H9 (cell line): ENCODE measurements at regions not wholly inside any gene's neighbourhood (a gene's known extent, or its start where the extent isn't known, plus 50 kb on each side); places are given as distances from the start of the nearest gene placed in this dataset.

ENCODE experiments used
- DNase-seq: peaks from one replicate; pipeline ENCODE4 v3.0.0-alpha.2; 2017
- H2AFZ ChIP-seq: one replicate; pipeline ENCODE4 v1.6.1; 2013; ENCODE audit warnings: mild to moderate bottlenecking, low read length, control low read depth, moderate library complexity
- H2AK5ac ChIP-seq: 2 replicates; pipeline ENCODE4 v1.6.1; 2013; ENCODE audit warnings: low read length, control low read depth, mixed read lengths; ENCODE audit not compliant: insufficient read length
- H2BK120ac ChIP-seq: one replicate; pipeline ENCODE4 v1.6.1; 2013; ENCODE audit warnings: low read depth, mild to moderate bottlenecking, low read length, control low read depth, inconsistent platforms; ENCODE audit not compliant: poor library complexity, severe bottlenecking
- H2BK12ac ChIP-seq: 2 replicates; pipeline ENCODE4 v1.6.1; 2013; ENCODE audit warnings: low read length, control low read depth, mixed read lengths, low read depth; ENCODE audit not compliant: insufficient read length
- H2BK15ac ChIP-seq: 2 replicates; pipeline ENCODE4 v1.6.1; 2013; ENCODE audit warnings: low read depth, low read length, control low read depth
- H2BK20ac ChIP-seq: one replicate; pipeline ENCODE4 v1.6.1; 2013; ENCODE audit warnings: low read depth, mild to moderate bottlenecking, low read length, control low read depth, inconsistent platforms; ENCODE audit not compliant: poor library complexity, severe bottlenecking
- H2BK5ac ChIP-seq: 2 replicates; pipeline ENCODE4 v1.6.1; 2013; ENCODE audit warnings: low read length, control low read depth, mixed read lengths; ENCODE audit not compliant: insufficient read length
- H3K14ac ChIP-seq: 2 replicates; pipeline ENCODE4 v1.6.1; 2013; ENCODE audit warnings: low read length, control low read depth; ENCODE audit not compliant: insufficient read depth
- H3K18ac ChIP-seq: 2 replicates; pipeline ENCODE4 v1.6.1; 2013; ENCODE audit warnings: low read depth, mild to moderate bottlenecking, mixed read lengths, low read length, control low read depth; ENCODE audit not compliant: insufficient read length
- H3K23ac ChIP-seq: 2 replicates; pipeline ENCODE4 v1.6.1; 2013; ENCODE audit warnings: low read length, control low read depth, mixed read lengths, low read depth; ENCODE audit not compliant: insufficient read length
- H3K23me2 ChIP-seq: 2 replicates; pipeline ENCODE4 v1.6.1; 2013; ENCODE audit warnings: low read depth, mild to moderate bottlenecking, mixed read lengths, low read length, control low read depth; ENCODE audit not compliant: insufficient read length, poor library complexity, severe bottlenecking
- H3K27ac ChIP-seq: 2 replicates; pipeline ENCODE4 v1.5.1; 2013; ENCODE audit warnings: low read length, control low read depth, mixed read lengths, low read depth; ENCODE audit not compliant: insufficient read length
- H3K27me3 ChIP-seq: 2 replicates; pipeline ENCODE4 v1.6.1; 2013; ENCODE audit warnings: low read length, control low read depth, inconsistent platforms; ENCODE audit not compliant: insufficient read depth
- H3K4ac ChIP-seq: 2 replicates; pipeline ENCODE4 v1.6.1; 2013; ENCODE audit warnings: low read depth, mild to moderate bottlenecking, control low read depth, inconsistent platforms, low read length, moderate library complexity
- H3K4me1 ChIP-seq: 2 replicates; pipeline ENCODE4 v1.6.1; 2013; ENCODE audit warnings: low read length, control low read depth, inconsistent platforms; ENCODE audit not compliant: insufficient read depth
- H3K4me2 ChIP-seq: 2 replicates; pipeline ENCODE4 v1.6.1; 2013; ENCODE audit warnings: low read length, control low read depth, mixed read lengths; ENCODE audit not compliant: insufficient read length, insufficient read depth
- H3K56ac ChIP-seq: 2 replicates; pipeline ENCODE4 v1.6.1; 2013; ENCODE audit warnings: low read depth, mild to moderate bottlenecking, mixed read lengths, low read length, control low read depth; ENCODE audit not compliant: insufficient read length
- H3K79me1 ChIP-seq: 2 replicates; pipeline ENCODE4 v1.6.1; 2013; ENCODE audit warnings: low read depth, mild to moderate bottlenecking, moderate library complexity, low read length, control low read depth, inconsistent platforms; ENCODE audit not compliant: insufficient read depth, poor library complexity, severe bottlenecking
- H3K79me2 ChIP-seq: 2 replicates; pipeline ENCODE4 v1.6.1; 2013; ENCODE audit warnings: low read length, control low read depth, inconsistent platforms; ENCODE audit not compliant: insufficient read depth
- H3K9ac ChIP-seq: 2 replicates; pipeline ENCODE4 v1.6.1; 2013; ENCODE audit warnings: low read length, control low read depth, mixed read lengths; ENCODE audit not compliant: insufficient read length; ENCODE audit errors: extremely low read depth
- H3K9me3 ChIP-seq: one replicate; pipeline ENCODE4 v1.6.1; 2013; ENCODE audit warnings: low read depth, low read length, inconsistent platforms; ENCODE audit not compliant: control insufficient read depth
- H3T11ph ChIP-seq: one replicate; pipeline ENCODE4 v1.6.1; 2013; ENCODE audit warnings: mild to moderate bottlenecking, low read length, control low read depth, inconsistent platforms
- H4K20me1 ChIP-seq: one replicate; pipeline ENCODE4 v1.6.1; 2013; ENCODE audit not compliant: control insufficient read depth, insufficient read length, insufficient read depth
- H4K5ac ChIP-seq: 2 replicates; pipeline ENCODE4 v1.6.1; 2013; ENCODE audit warnings: low read depth, mild to moderate bottlenecking, mixed read lengths, low read length, control low read depth; ENCODE audit not compliant: insufficient read length
- H4K8ac ChIP-seq: replicated peaks from 2 replicates; pipeline ENCODE4 v1.6.1; 2013; ENCODE audit warnings: low read length, control low read depth, mixed read lengths, low read depth; ENCODE audit not compliant: insufficient read length
- H4K91ac ChIP-seq: 2 replicates; pipeline ENCODE4 v1.6.1; 2013; ENCODE audit warnings: low read depth, mild to moderate bottlenecking, moderate library complexity, mixed read lengths, low read length, control low read depth; ENCODE audit not compliant: insufficient read length
- H3K27ac Mint-ChIP-seq, 3 experiments: 2 replicates in 2 of 3; 3 replicates in 1 of 3; pipeline ENCODE4 v1.8.0; 2020 to 2021; ENCODE audit warnings: mixed read lengths in 3 of 3, mild to moderate bottlenecking in 1 of 3, moderate library complexity in 1 of 3
- H3K27me3 Mint-ChIP-seq: 2 replicates; pipeline ENCODE4 v1.8.0; 2021; ENCODE audit warnings: low read depth, mild to moderate bottlenecking, moderate library complexity, mixed read lengths
- H3K36me3 Mint-ChIP-seq, 3 experiments: 2 replicates in 2 of 3; 3 replicates in 1 of 3; pipeline ENCODE4 v1.8.0; 2020 to 2021; ENCODE audit warnings: low read depth in 3 of 3, mixed read lengths in 3 of 3; ENCODE audit not compliant: insufficient read depth in 1 of 3
- H3K4me1 Mint-ChIP-seq, 2 experiments: 2 replicates each; pipeline ENCODE4 v1.8.0; 2020; ENCODE audit warnings: mixed read lengths in 2 of 2
- H3K4me3 Mint-ChIP-seq, 2 experiments: 2 replicates in 1 of 2; 3 replicates in 1 of 2; pipeline ENCODE4 v1.8.0; 2020 to 2021; ENCODE audit warnings: mild to moderate bottlenecking in 2 of 2, mixed read lengths in 2 of 2, moderate library complexity in 1 of 2
- H3K9me3 Mint-ChIP-seq, 2 experiments: 2 replicates in 1 of 2; 3 replicates in 1 of 2; pipeline ENCODE4 v1.8.0; 2020; ENCODE audit warnings: mild to moderate bottlenecking in 2 of 2, mixed read lengths in 2 of 2, moderate library complexity in 1 of 2
- WGBS: extraction: QIAGEN DNeasy Blood & Tissue Kit; methylation state at CpG from one replicate; pipeline ENCODE4 v1.1.7; 2013; ENCODE audit warnings: missing lambda C conversion rate, low lambda C conversion rate, mixed read lengths; ENCODE audit not compliant: insufficient read length; ENCODE audit errors: extremely low coverage; 5-methylcytosine and 5-hydroxymethylcytosine counted together
- TF ChIP-seq, protein P1 (sequence below): fragments of 200-600 bp; sonication (generic); conservative IDR thresholded peaks from 3 replicates; pipeline ENCODE4 v1.8.0; 2021; ENCODE audit warnings: antibody characterized with exemption, mild to moderate bottlenecking

DNA sequence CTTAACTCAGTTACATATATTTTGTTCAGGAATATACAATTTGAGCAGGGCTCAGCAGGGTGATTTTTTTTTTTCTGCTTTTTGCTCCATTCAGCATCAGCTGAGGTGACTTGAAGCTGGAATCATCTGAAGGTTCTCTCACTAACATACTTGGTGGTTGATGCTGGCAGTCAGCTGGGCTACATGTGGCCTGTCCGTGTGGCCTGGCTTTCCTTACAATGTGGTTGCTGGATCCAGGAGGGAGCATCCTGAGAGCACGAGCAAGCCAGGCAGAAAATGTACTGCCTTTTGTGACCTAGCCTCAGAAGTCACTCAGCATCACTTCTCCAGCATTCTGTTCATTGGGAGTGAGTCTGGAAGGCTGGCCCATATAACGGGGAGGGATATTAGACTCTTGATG is 151.6 kb upstream of the E2F8 start:
- Histone ChIP-seq H3K27ac (no peak overlapping the region), H3K4me1 (peaks cover 6% of the 10 kb centered on the region), H3K27me3 (no peaks in the 10 kb centered on the region), H2BK12ac (no peak overlapping the region), H4K8ac (no peak overlapping the region), H3K9ac (no peak overlapping the region), H3T11ph (no peak overlapping the region), H2BK120ac (no peak overlapping the region), H3K79me1 (no peaks in the 10 kb centered on the region), H2BK20ac (no peak overlapping the region), H3K9me3 (no peaks in the 10 kb centered on the region), H4K20me1 (no peaks in the 10 kb centered on the region), H3K23me2 (no peaks in the 10 kb centered on the region), H3K79me2 (no peaks in the 10 kb centered on the region), H3K14ac (no peak overlapping the region), H3K56ac (no peak overlapping the region), H2AK5ac (no peak overlapping the region), H2BK15ac (no peak overlapping the region), H2BK5ac (no peak overlapping the region), H3K18ac (no peak overlapping the region), H4K91ac (no peak overlapping the region), H3K4me2 (no peak overlapping the region), H4K5ac (no peak overlapping the region), H3K23ac (no peak overlapping the region), H3K4ac (no peak overlapping the region), H2AFZ (no peak overlapping the region)
- peaks cover 0 to 5% (median 2%) of the 10 kb centered on the region in 3 experiments; a peak in 4 of 7 replicates for H3K36me3 Mint-ChIP-seq
- TF ChIP-seq, protein P1, sequence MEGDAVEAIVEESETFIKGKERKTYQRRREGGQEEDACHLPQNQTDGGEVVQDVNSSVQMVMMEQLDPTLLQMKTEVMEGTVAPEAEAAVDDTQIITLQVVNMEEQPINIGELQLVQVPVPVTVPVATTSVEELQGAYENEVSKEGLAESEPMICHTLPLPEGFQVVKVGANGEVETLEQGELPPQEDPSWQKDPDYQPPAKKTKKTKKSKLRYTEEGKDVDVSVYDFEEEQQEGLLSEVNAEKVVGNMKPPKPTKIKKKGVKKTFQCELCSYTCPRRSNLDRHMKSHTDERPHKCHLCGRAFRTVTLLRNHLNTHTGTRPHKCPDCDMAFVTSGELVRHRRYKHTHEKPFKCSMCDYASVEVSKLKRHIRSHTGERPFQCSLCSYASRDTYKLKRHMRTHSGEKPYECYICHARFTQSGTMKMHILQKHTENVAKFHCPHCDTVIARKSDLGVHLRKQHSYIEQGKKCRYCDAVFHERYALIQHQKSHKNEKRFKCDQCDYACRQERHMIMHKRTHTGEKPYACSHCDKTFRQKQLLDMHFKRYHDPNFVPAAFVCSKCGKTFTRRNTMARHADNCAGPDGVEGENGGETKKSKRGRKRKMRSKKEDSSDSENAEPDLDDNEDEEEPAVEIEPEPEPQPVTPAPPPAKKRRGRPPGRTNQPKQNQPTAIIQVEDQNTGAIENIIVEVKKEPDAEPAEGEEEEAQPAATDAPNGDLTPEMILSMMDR: no peak
- H3K27ac Mint-ChIP-seq: no peak overlapping the region; a peak in 1 of 7 replicates
- H3K4me3 Mint-ChIP-seq: no peak overlapping the region
- DNase-seq: no peak
- H3K4me1 Mint-ChIP-seq: peaks cover 16 to 19% of the 10 kb centered on the region in 2 experiments
- peaks cover 4 to 5% of the 10 kb centered on the region in 2 experiments; a peak in 4 of 5 replicates for H3K9me3 Mint-ChIP-seq
- WGBS: no CpG with 5 or more reads among the region's 3 CpGs
- H3K27me3 Mint-ChIP-seq: peaks cover 14% of the 10 kb centered on the region
